GM19328 (cell line): ENCODE measurements at regions not wholly inside any gene's neighbourhood (a gene's known extent, or its start where the extent isn't known, plus 50 kb on each side); places are given as distances from the start of the nearest gene placed in this dataset.

ENCODE experiments used
- ATAC-seq: cut with Tn5 transposase; IDR thresholded peaks from one replicate; pipeline ENCODE4 v1.9.1; 2021; ENCODE audit warnings: mild to moderate bottlenecking, moderate library complexity; ENCODE audit not compliant: unreplicated experiment

GRCh38 chr10:24104895-24105294 is 104.0 kb upstream of the KIAA1217 start:
- no peak for ATAC-seq

GRCh38 chr10:24113901-24114300 is 95.0 kb upstream of the KIAA1217 start:
- no peak for ATAC-seq

GRCh38 chr10:24114556-24114955 is 94.4 kb upstream of the KIAA1217 start:
- ATAC-seq: no peak

- ATAC-seq: no peak
These were observed 93.5 kb upstream of the KIAA1217 start for GRCh38 chr10:24115403-24115802.

GRCh38 chr10:24118246-24118645 is 90.7 kb upstream of the KIAA1217 start:
- ATAC-seq: no peak

- ATAC-seq: no peak
These were observed 89.0 kb upstream of the KIAA1217 start for GRCh38 chr10:24119896-24120295.

GRCh38 chr10:24120646-24121045 is 88.3 kb upstream of the KIAA1217 start:
- ATAC-seq: no peak

- no peak for ATAC-seq
These were observed 81.4 kb upstream of the KIAA1217 start for GRCh38 chr10:24127516-24127915.

GRCh38 chr10:24128066-24128730 is 80.7 kb upstream of the KIAA1217 start:
- ATAC-seq: no peak

- no peak for ATAC-seq
These were observed 76.2 kb upstream of the KIAA1217 start for GRCh38 chr10:24132741-24133140.

- ATAC-seq: no peak
These were observed 75.1 kb upstream of the KIAA1217 start for GRCh38 chr10:24133835-24134234.

GRCh38 chr10:24136070-24136469 is 72.9 kb upstream of the KIAA1217 start:
- no peak for ATAC-seq

- no peak for ATAC-seq
These were observed 61.6 kb upstream of the KIAA1217 start for GRCh38 chr10:24147321-24147720.

- ATAC-seq: no peak
These were observed 59.3 kb upstream of the KIAA1217 start for GRCh38 chr10:24149640-24150039.

- no peak for ATAC-seq
These were observed 58.1 kb upstream of the KIAA1217 start for GRCh38 chr10:24150853-24151252.

- ATAC-seq: no peak
These were observed 56.7 kb upstream of the KIAA1217 start for GRCh38 chr10:24152270-24152669.

GRCh38 chr10:24153031-24153430 is 55.9 kb upstream of the KIAA1217 start:
- no peak for ATAC-seq

GRCh38 chr10:24153537-24153936 is 55.4 kb upstream of the KIAA1217 start:
- no peak for ATAC-seq

- ATAC-seq: no peak
These were observed 52.3 kb upstream of the KIAA1217 start for GRCh38 chr10:24156686-24157085.

GRCh38 chr10:24157567-24157966 is 51.4 kb upstream of the KIAA1217 start:
- no peak for ATAC-seq
